Mesothelial cell of epicardium (in vitro differentiated cells): ENCODE measurements at regions not wholly inside any gene's neighbourhood (a gene's known extent, or its start where the extent isn't known, plus 50 kb on each side); places are given as distances from the start of the nearest gene placed in this dataset.
"Not testable (repeated sequence)": the region's sequence is repeated elsewhere in the genome, so short reads cannot be mapped to it uniquely, and the experiment has no call there.

Experiments used
- DNase-seq, 2 experiments: peaks; one replicate each; pipeline ENCODE4 v3.0.0; 2021; ENCODE audit warnings: low spot score in 2 of 2; ENCODE audit not compliant: unreplicated experiment in 2 of 2
- H3K27ac Mint-ChIP-seq: 2 replicates; pipeline ENCODE4 v1.8.0; 2021; ENCODE audit warnings: mixed read lengths
- H3K27me3 Mint-ChIP-seq: 2 replicates; pipeline ENCODE4 v1.8.0; 2021; ENCODE audit warnings: low read depth, mixed read lengths
- H3K36me3 Mint-ChIP-seq: 2 replicates; pipeline ENCODE4 v1.8.0; 2021; ENCODE audit warnings: mixed read lengths
- H3K4me1 Mint-ChIP-seq: 2 replicates; pipeline ENCODE4 v1.8.0; 2021; ENCODE audit warnings: mixed read lengths
- H3K4me3 Mint-ChIP-seq: 2 replicates; pipeline ENCODE4 v1.8.0; 2021; ENCODE audit warnings: mild to moderate bottlenecking, moderate library complexity, mixed read lengths
- H3K9me3 Mint-ChIP-seq: 2 replicates; pipeline ENCODE4 v1.8.0; 2021; ENCODE audit warnings: mixed read lengths
- TF ChIP-seq, protein P1 (sequence below): fragments of 200-600 bp; sonication (generic); IDR thresholded peaks from one replicate; pipeline ENCODE4 v1.5.0; 2021; ENCODE audit warnings: antibody characterized with exemption; ENCODE audit not compliant: unreplicated experiment

DNA sequence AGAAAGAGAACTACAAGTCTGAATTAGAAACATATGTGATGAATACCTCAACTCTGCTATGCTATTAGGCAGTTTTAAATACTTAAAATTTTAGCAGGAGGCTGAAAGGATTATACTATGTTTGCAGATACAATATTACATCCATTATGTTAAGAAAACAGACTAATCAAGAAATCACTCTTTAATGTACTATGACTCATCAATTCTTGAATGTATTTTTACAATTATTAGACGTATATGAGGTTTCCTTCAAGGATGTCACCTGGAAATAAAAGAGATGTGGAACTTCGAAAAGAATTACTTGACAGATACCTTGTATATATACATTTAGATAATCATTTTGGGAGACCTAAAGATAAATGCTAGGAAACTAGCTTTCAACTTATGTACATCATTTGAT lies 835.6 kb upstream of the MIR17HG start:
- Mint-ChIP-seq H3K4me1 (no peaks in the 10 kb centered on the region), H3K4me3 (no peak overlapping the region), H3K36me3 (no peaks in the 10 kb centered on the region), H3K9me3 (peaks cover 10% of the 10 kb centered on the region), H3K27ac (no peak overlapping the region), H3K27me3 (no peaks in the 10 kb centered on the region)
- DNase-seq, result no peak
- TF ChIP-seq, protein P1, sequence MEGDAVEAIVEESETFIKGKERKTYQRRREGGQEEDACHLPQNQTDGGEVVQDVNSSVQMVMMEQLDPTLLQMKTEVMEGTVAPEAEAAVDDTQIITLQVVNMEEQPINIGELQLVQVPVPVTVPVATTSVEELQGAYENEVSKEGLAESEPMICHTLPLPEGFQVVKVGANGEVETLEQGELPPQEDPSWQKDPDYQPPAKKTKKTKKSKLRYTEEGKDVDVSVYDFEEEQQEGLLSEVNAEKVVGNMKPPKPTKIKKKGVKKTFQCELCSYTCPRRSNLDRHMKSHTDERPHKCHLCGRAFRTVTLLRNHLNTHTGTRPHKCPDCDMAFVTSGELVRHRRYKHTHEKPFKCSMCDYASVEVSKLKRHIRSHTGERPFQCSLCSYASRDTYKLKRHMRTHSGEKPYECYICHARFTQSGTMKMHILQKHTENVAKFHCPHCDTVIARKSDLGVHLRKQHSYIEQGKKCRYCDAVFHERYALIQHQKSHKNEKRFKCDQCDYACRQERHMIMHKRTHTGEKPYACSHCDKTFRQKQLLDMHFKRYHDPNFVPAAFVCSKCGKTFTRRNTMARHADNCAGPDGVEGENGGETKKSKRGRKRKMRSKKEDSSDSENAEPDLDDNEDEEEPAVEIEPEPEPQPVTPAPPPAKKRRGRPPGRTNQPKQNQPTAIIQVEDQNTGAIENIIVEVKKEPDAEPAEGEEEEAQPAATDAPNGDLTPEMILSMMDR, result no peak

DNA sequence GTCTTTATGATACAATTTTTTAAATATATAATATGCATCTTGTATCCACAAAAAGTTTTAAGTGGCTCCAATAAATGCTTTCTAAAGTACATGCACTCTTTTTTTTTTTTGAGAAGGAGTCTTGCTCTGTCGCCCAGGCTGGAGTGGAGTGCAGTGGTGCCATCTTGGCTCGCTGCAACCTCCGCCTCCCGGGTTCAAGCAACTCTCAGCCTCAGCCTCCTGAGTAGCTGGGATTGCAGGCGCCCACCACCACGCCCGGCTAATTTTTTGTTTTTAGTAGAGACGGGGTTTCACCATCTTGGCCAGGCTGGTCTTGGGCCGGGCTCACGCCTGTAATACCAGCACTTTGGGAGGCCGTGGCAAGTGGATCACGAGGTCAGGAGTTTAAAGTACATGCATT lies 832.8 kb upstream of the MIR17HG start:
- not testable (repeated sequence) for H3K36me3 Mint-ChIP-seq, H3K4me1 Mint-ChIP-seq, H3K27ac Mint-ChIP-seq, H3K4me3 Mint-ChIP-seq, H3K9me3 Mint-ChIP-seq, H3K27me3 Mint-ChIP-seq, DNase-seq

DNA sequence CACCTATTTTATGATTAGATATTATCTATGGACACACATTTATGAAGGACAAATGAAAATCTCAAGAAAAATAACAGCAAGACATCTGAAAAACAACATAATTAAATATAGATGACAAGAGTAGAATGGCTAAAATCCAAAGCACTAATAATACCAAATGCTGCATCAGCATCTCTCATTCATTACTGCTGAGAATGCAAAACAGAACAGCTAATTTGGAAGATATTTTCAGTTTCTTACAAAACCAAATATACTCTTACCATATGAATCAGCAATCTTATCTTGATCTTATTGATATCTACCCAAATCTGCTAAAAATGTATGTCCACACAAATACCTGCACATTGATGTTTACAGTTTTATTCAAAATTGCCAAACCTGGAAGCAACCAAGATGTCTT lies 829.1 kb upstream of the MIR17HG start:
- TF ChIP-seq, protein P1, result no peak
- no peak for DNase-seq
- no peaks in the 10 kb centered on the region for H3K4me1 Mint-ChIP-seq
- peaks cover 31% of the 10 kb centered on the region for H3K9me3 Mint-ChIP-seq
- no peak overlapping the region for H3K27ac Mint-ChIP-seq
- H3K27me3 Mint-ChIP-seq, result no peaks in the 10 kb centered on the region
- peaks cover 21% of the 10 kb centered on the region for H3K36me3 Mint-ChIP-seq
- H3K4me3 Mint-ChIP-seq, result no peak overlapping the region

DNA sequence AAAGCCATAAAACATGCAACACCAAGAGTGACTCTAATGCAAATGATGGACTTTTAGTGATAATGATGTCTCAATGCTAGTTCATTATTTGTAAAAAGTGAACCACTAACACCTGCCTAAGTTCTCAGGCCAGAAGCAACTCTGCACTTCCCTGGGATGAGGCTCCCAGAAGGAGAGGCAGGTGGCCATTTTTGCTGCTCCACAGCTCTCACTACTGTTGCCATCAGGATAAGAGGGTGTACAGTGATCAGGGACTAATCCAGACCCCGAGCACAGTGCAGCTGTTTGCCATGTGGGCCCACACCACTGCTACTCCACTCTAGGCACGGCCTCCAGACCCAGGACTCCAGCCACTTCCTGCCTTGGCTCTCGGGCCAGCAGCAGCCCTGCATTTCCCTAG lies 828.3 kb upstream of the MIR17HG start:
- Mint-ChIP-seq H3K4me1 (no peaks in the 10 kb centered on the region), H3K4me3 (no peak overlapping the region), H3K9me3 (peaks cover 38% of the 10 kb centered on the region), H3K36me3 (peaks cover 21% of the 10 kb centered on the region), H3K27me3 (no peaks in the 10 kb centered on the region), H3K27ac (no peak overlapping the region)
- TF ChIP-seq, protein P1, result no peak
- no peak for DNase-seq

DNA sequence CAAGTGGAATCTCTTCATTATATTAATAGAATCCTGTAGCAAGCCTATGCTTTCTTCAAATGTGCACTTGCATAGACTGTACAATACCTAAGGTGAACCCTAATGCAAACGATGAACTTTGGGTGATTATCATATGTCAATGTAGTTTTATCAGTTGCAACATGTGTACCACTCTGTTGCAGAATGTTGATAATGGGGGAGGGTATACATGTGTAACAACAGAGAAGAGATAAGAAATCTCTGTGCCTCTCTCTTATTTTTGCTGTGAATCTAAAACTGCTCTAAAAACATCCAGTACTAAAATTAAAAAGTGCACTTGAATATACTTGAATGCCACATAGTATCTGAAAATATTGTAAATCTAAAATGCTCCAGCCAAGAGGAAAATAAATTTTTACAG lies 820.8 kb upstream of the MIR17HG start:
- no peaks in the 10 kb centered on the region for H3K27me3 Mint-ChIP-seq
- peaks cover 11% of the 10 kb centered on the region for H3K36me3 Mint-ChIP-seq
- H3K9me3 Mint-ChIP-seq, result peaks cover 32% of the 10 kb centered on the region
- TF ChIP-seq, protein P1, result no peak
- H3K27ac Mint-ChIP-seq, result no peak overlapping the region
- H3K4me3 Mint-ChIP-seq, result no peak overlapping the region
- DNase-seq, result no peak
- no peaks in the 10 kb centered on the region for H3K4me1 Mint-ChIP-seq

DNA sequence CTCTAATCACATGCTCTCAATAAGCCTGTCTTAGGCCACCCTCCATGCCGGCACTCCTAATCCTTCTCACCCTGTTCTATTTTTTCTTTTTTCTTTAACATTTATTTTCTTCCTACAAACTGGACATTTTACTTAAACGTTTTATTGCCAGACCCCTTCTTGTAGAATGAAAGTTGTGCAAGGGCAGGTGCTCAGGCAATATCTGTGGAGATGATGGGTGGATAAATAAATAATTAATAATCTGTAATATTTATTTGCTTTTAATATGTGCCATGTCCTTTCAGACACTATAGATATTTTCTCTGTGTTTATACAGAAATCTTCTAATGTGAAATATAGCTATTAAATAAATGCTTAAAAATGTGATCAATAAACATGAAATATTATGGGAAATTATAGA lies 815.7 kb upstream of the MIR17HG start:
- H3K4me1 Mint-ChIP-seq, result peaks cover 7% of the 10 kb centered on the region
- TF ChIP-seq, protein P1, result no peak
- no peak for DNase-seq
- no peak overlapping the region for H3K4me3 Mint-ChIP-seq
- no peak overlapping the region for H3K27ac Mint-ChIP-seq
- no peaks in the 10 kb centered on the region for H3K36me3 Mint-ChIP-seq
- H3K27me3 Mint-ChIP-seq, result no peaks in the 10 kb centered on the region
- H3K9me3 Mint-ChIP-seq, result no peaks in the 10 kb centered on the region
